Subcutaneous abdominal adipose tissue (tissue), 5 donors: ENCODE measurements at regions not wholly inside any gene's neighbourhood (a gene's known extent, or its start where the extent isn't known, plus 50 kb on each side); places are given as distances from the start of the nearest gene placed in this dataset.

Source experiments
- H3K27ac ChIP-seq: one replicate; pipeline ENCODE4 v1.7.0; 2013; ENCODE audit warnings: low read depth, mild to moderate bottlenecking, inconsistent platforms, low read length, moderate library complexity
- H3K27me3 ChIP-seq, 5 donors: one replicate each; pipeline ENCODE4 v1.7.0; 2013; ENCODE audit warnings: low read length in 5 of 5, inconsistent platforms in 1 of 5; ENCODE audit not compliant: control insufficient read depth in 5 of 5, insufficient read depth in 4 of 5
- H3K36me3 ChIP-seq, 5 donors: one replicate each; pipeline ENCODE4 v1.7.0; 2013; ENCODE audit warnings: low read length in 5 of 5; ENCODE audit not compliant: control insufficient read depth in 5 of 5, insufficient read depth in 5 of 5
- H3K4me1 ChIP-seq, 5 donors: one replicate each; pipeline ENCODE4 v1.7.0; 2013; ENCODE audit warnings: low read length in 5 of 5, mild to moderate bottlenecking in 3 of 5, moderate library complexity in 1 of 5; ENCODE audit not compliant: control insufficient read depth in 5 of 5, insufficient read depth in 5 of 5
- H3K4me3 ChIP-seq, 5 donors: one replicate each; pipeline ENCODE4 v1.7.0; 2013; ENCODE audit warnings: low read length in 5 of 5, low read depth in 1 of 5
- H3K9ac ChIP-seq, 5 donors: one replicate each; pipeline ENCODE4 v1.7.0; 2013; ENCODE audit warnings: low read length in 5 of 5, mild to moderate bottlenecking in 4 of 5, moderate library complexity in 3 of 5
- H3K9me3 ChIP-seq, 5 donors: one replicate each; pipeline ENCODE4 v1.7.0; 2013; ENCODE audit warnings: low read length in 5 of 5; ENCODE audit not compliant: control insufficient read depth in 5 of 5
- donor health status: healthy.
- donor health status: healthy.
- donor health status: healthy.
- donor health status: healthy.
- donor health status: healthy.

- Histone ChIP-seq H3K27me3 (no peaks in the 10 kb centered on the region), H3K9me3 (no peaks in the 10 kb centered on the region), H3K4me1 (peaks cover 0 to 66% (median 28%) of the 10 kb centered on the region in 5 donors), H3K9ac (no peak overlapping the region), H3K36me3 (peaks cover 0 to 2% (median 0%) of the 10 kb centered on the region in 5 donors), H3K4me3 (no peak overlapping the region), H3K27ac (peak overlapping the region; percentile 60)
Observed at GRCh38 chr2:63668466-63668865, 79.7 kb downstream of the MDH1 start.

- Histone ChIP-seq H3K36me3 (peaks cover 0 to 2% (median 0%) of the 10 kb centered on the region in 5 donors), H3K9ac (no peak overlapping the region), H3K4me1 (peaks cover 0 to 69% (median 35%) of the 10 kb centered on the region in 5 donors)
Observed at GRCh38 chr2:63669596-63669995, 80.8 kb downstream of the MDH1 start.

GRCh38 chr2:63673865-63674533 is 85.2 kb downstream of the MDH1 start:
- Histone ChIP-seq H3K27me3 (no peaks in the 10 kb centered on the region), H3K36me3 (peaks cover 0 to 4% (median 0%) of the 10 kb centered on the region in 5 donors), H3K4me3 (no peak overlapping the region), H3K27ac (peak overlapping the region; percentile 89), H3K9ac (peak overlapping the region in 3 of 5 donors; percentile 29 to 59 (median 42)), H3K9me3 (no peaks in the 10 kb centered on the region), H3K4me1 (peaks cover 0 to 65% (median 38%) of the 10 kb centered on the region in 5 donors)

More at GRCh38 chr2:63669596-63669995, 80.8 kb downstream of the MDH1 start:
- no peak overlapping the region for H3K4me3 ChIP-seq
- no peaks in the 10 kb centered on the region for H3K9me3 ChIP-seq
- H3K27ac ChIP-seq, result peak overlapping the region; percentile 34
- no peaks in the 10 kb centered on the region for H3K27me3 ChIP-seq

GRCh38 chr2:63675026-63675425 is 86.3 kb downstream of the MDH1 start:
- no peak overlapping the region for H3K4me3 ChIP-seq
- H3K27ac ChIP-seq, result peak overlapping the region; percentile 89
- peaks cover 0 to 59% (median 34%) of the 10 kb centered on the region in 5 donors for H3K4me1 ChIP-seq
- peaks cover 0 to 4% (median 0%) of the 10 kb centered on the region in 5 donors for H3K36me3 ChIP-seq
- no peaks in the 10 kb centered on the region for H3K27me3 ChIP-seq
- H3K9ac ChIP-seq, result peak overlapping the region in 2 of 5 donors; percentile 41 to 42
- H3K9me3 ChIP-seq, result no peaks in the 10 kb centered on the region

- peak overlapping the region in 1 of 5 donors; percentile 6 for H3K9ac ChIP-seq
- H3K4me1 ChIP-seq, result peaks cover 0 to 59% (median 39%) of the 10 kb centered on the region in 5 donors
- H3K27me3 ChIP-seq, result no peaks in the 10 kb centered on the region
- H3K27ac ChIP-seq, result peak overlapping the region; percentile 89
- no peaks in the 10 kb centered on the region for H3K9me3 ChIP-seq
- H3K36me3 ChIP-seq, result peaks cover 0 to 4% (median 0%) of the 10 kb centered on the region in 5 donors
- H3K4me3 ChIP-seq, result no peak overlapping the region
Observed at GRCh38 chr2:63676135-63676534, 87.4 kb downstream of the MDH1 start.

- H3K4me3 ChIP-seq, result no peak overlapping the region
- no peak overlapping the region for H3K9ac ChIP-seq
- H3K27me3 ChIP-seq, result no peaks in the 10 kb centered on the region
- peaks cover 0 to 4% (median 0%) of the 10 kb centered on the region in 5 donors for H3K36me3 ChIP-seq
- H3K9me3 ChIP-seq, result no peaks in the 10 kb centered on the region
- H3K27ac ChIP-seq, result no peak overlapping the region
- peaks cover 0 to 57% (median 40%) of the 10 kb centered on the region in 5 donors for H3K4me1 ChIP-seq
Observed at GRCh38 chr2:63678085-63678484, 89.3 kb downstream of the MDH1 start.

- peaks cover 0 to 53% (median 35%) of the 10 kb centered on the region in 5 donors for H3K4me1 ChIP-seq
Observed at GRCh38 chr2:63678551-63678950, 89.8 kb downstream of the MDH1 start.

GRCh38 chr2:63679252-63679855 is 90.6 kb downstream of the MDH1 start:
- Histone ChIP-seq H3K4me1 (peaks cover 0 to 47% (median 28%) of the 10 kb centered on the region in 5 donors), H3K4me3 (no peak overlapping the region), H3K9me3 (no peaks in the 10 kb centered on the region), H3K27ac (no peak overlapping the region), H3K36me3 (peaks cover 0 to 4% (median 0%) of the 10 kb centered on the region in 5 donors), H3K9ac (no peak overlapping the region), H3K27me3 (no peaks in the 10 kb centered on the region)

More at GRCh38 chr2:63678551-63678950, 89.8 kb downstream of the MDH1 start:
- no peaks in the 10 kb centered on the region for H3K27me3 ChIP-seq
- no peak overlapping the region for H3K9ac ChIP-seq
- H3K36me3 ChIP-seq, result peaks cover 0 to 4% (median 0%) of the 10 kb centered on the region in 5 donors
- H3K27ac ChIP-seq, result no peak overlapping the region
- H3K4me3 ChIP-seq, result no peak overlapping the region
- no peaks in the 10 kb centered on the region for H3K9me3 ChIP-seq

GRCh38 chr2:63680455-63680854 is 91.7 kb downstream of the MDH1 start:
- Histone ChIP-seq H3K36me3 (peaks cover 0 to 4% (median 0%) of the 10 kb centered on the region in 5 donors), H3K27me3 (no peaks in the 10 kb centered on the region), H3K9me3 (no peaks in the 10 kb centered on the region), H3K4me1 (peaks cover 0 to 36% (median 19%) of the 10 kb centered on the region in 5 donors), H3K27ac (no peak overlapping the region), H3K9ac (peak overlapping the region in 1 of 5 donors; percentile 7), H3K4me3 (no peak overlapping the region)

GRCh38 chr2:63681896-63682295 is 93.1 kb downstream of the MDH1 start:
- Histone ChIP-seq H3K36me3 (no peaks in the 10 kb centered on the region), H3K4me3 (no peak overlapping the region), H3K9me3 (no peaks in the 10 kb centered on the region), H3K9ac (no peak overlapping the region), H3K27ac (no peak overlapping the region), H3K27me3 (no peaks in the 10 kb centered on the region), H3K4me1 (peaks cover 0 to 23% (median 16%) of the 10 kb centered on the region in 5 donors)
